ENCODE measurements at regions not wholly inside any gene's neighbourhood (a gene's known extent, or its start where the extent isn't known, plus 50 kb on each side); places are given as distances from the start of the nearest gene placed in this dataset.

DNA sequence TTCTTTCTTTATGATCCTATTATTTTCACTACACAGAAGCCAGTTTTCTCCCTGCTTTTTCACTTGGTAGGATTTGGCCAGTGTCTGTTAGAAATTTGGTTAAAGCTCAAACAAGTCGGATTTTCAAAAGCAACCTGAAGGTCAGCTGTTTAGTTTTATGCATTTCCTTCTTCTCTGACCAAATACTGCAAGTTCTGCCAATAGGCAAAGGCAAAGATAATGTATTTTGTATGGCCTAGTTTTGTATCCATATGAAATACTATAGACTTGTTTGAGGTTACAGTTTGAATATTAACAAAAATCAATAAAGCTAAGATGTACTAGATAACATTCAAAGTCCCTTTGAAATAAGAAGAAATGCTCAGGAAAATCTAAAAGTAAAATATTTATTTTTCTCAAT lies 439.4 kb downstream of the TRIML1 start:
- DNase-seq (ENCODE audit: low read depth in 2 of 2): no peak
- Histone ChIP-seq H3K9me3 (ENCODE audit: control insufficient read depth, insufficient read depth, low read depth, low read length) (no peaks in the 10 kb centered on the region), H3K9ac (ENCODE audit: insufficient read depth, low read length) (no peak overlapping the region), H4K20me1 (ENCODE audit: control insufficient read depth, extremely low read depth, insufficient read depth, low read length) (no peaks in the 10 kb centered on the region), H3K27ac (ENCODE audit: insufficient read depth, low read length) (no peak overlapping the region), H3K79me2 (ENCODE audit: control insufficient read depth, insufficient read depth, low read length) (no peaks in the 10 kb centered on the region), H3K4me3 (replicated peaks in 1 of 4; ENCODE audit: control extremely low read depth in 1 of 4, insufficient read depth in 1 of 4, low read depth in 3 of 4, low read length in 4 of 4) (no peak overlapping the region), H2AFZ (ENCODE audit: low read length) (no peak overlapping the region), H3K4me2 (ENCODE audit: extremely low read depth, insufficient read depth, low read length) (no peak overlapping the region), H3K27me3 (ENCODE audit: control insufficient read depth, insufficient read depth, low read length) (no peaks in the 10 kb centered on the region), H3K4me1 (ENCODE audit: control insufficient read depth, extremely low read depth, insufficient read depth, low read length) (no peaks in the 10 kb centered on the region), H3K36me3 (ENCODE audit: control insufficient read depth, insufficient read depth, low read length) (no peaks in the 10 kb centered on the region)
- TF ChIP-seq, protein P1, sequence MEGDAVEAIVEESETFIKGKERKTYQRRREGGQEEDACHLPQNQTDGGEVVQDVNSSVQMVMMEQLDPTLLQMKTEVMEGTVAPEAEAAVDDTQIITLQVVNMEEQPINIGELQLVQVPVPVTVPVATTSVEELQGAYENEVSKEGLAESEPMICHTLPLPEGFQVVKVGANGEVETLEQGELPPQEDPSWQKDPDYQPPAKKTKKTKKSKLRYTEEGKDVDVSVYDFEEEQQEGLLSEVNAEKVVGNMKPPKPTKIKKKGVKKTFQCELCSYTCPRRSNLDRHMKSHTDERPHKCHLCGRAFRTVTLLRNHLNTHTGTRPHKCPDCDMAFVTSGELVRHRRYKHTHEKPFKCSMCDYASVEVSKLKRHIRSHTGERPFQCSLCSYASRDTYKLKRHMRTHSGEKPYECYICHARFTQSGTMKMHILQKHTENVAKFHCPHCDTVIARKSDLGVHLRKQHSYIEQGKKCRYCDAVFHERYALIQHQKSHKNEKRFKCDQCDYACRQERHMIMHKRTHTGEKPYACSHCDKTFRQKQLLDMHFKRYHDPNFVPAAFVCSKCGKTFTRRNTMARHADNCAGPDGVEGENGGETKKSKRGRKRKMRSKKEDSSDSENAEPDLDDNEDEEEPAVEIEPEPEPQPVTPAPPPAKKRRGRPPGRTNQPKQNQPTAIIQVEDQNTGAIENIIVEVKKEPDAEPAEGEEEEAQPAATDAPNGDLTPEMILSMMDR (conservative IDR thresholded peaks at IDR 0.05 in 1 of 2, IDR thresholded peaks at IDR 0.05 in 1 of 2; ENCODE audit: low read depth in 1 of 2, low read length in 2 of 2): no peak
- no peak for TF ChIP-seq EZH2 (IDR thresholded peaks at IDR 0.05; ENCODE audit: low read length, missing control alignments)

DNA sequence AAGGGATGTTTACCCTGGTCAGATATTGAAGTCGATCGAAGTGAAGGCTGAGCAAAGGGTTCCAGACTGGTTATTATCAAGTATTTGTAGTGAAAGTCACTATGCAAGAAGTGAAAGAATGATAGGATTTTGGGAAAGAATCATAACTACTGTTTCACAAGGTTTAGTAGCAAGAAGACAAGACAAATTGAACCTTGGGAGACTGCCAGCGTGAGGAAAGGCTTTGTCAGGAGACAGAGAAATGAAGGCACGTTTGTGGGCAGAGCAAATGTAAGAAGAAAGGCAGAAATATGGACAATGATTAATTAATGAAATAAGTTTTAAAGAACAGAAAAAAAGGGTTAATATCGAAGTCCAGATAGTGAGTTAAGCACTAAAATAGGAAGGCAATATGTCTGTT lies 456.8 kb downstream of the TRIML1 start:
- H2AFZ ChIP-seq (ENCODE audit: low read length): no peak overlapping the region
- no peaks in the 10 kb centered on the region for H4K20me1 ChIP-seq (ENCODE audit: control insufficient read depth, extremely low read depth, insufficient read depth, low read length)
- TF ChIP-seq, protein P1 (conservative IDR thresholded peaks at IDR 0.05 in 1 of 2, IDR thresholded peaks at IDR 0.05 in 1 of 2; ENCODE audit: low read depth in 1 of 2, low read length in 2 of 2): no peak
- TF ChIP-seq EZH2 (IDR thresholded peaks at IDR 0.05; ENCODE audit: low read length, missing control alignments): no peak
- DNase-seq (ENCODE audit: low read depth in 2 of 2): peak in 1 of 2 donors; percentile 1
- H3K4me1 ChIP-seq (ENCODE audit: control insufficient read depth, extremely low read depth, insufficient read depth, low read length): no peaks in the 10 kb centered on the region
- H3K79me2 ChIP-seq (ENCODE audit: control insufficient read depth, insufficient read depth, low read length): no peaks in the 10 kb centered on the region
- H3K36me3 ChIP-seq (ENCODE audit: control insufficient read depth, insufficient read depth, low read length): no peaks in the 10 kb centered on the region
- H3K4me3 ChIP-seq (replicated peaks in 1 of 4; ENCODE audit: control extremely low read depth in 1 of 4, insufficient read depth in 1 of 4, low read depth in 3 of 4, low read length in 4 of 4): no peak overlapping the region
- no peak overlapping the region for H3K4me2 ChIP-seq (ENCODE audit: extremely low read depth, insufficient read depth, low read length)
- no peaks in the 10 kb centered on the region for H3K27me3 ChIP-seq (ENCODE audit: control insufficient read depth, insufficient read depth, low read length)
- H3K9ac ChIP-seq (ENCODE audit: insufficient read depth, low read length): no peak overlapping the region
- H3K9me3 ChIP-seq (ENCODE audit: control insufficient read depth, insufficient read depth, low read depth, low read length): no peaks in the 10 kb centered on the region
- H3K27ac ChIP-seq (ENCODE audit: insufficient read depth, low read length): no peak overlapping the region

DNA sequence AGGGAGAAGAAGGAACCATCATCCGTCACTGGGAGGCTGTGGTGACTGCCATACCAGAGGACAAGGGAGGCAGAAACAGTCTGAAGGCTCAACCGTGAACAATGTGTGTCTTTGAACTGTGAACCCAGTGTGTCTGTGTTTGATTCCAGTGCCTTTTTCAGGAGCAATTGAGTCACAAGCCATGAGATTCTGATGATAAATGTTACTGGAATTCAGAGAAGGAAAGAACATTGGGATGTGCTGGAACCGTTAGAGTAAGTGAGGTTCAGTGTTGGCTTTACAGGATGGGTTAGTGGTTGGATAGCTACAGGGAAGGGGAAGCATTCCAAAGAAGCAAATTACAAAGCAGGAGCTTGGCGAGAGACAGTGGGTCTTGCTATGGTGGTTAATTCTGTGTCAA lies 464.4 kb downstream of the TRIML1 start:
- Histone ChIP-seq H3K27me3 (ENCODE audit: control insufficient read depth, insufficient read depth, low read length) (no peaks in the 10 kb centered on the region), H4K20me1 (ENCODE audit: control insufficient read depth, extremely low read depth, insufficient read depth, low read length) (no peaks in the 10 kb centered on the region), H3K79me2 (ENCODE audit: control insufficient read depth, insufficient read depth, low read length) (no peaks in the 10 kb centered on the region), H3K9me3 (ENCODE audit: control insufficient read depth, insufficient read depth, low read depth, low read length) (no peaks in the 10 kb centered on the region), H3K4me1 (ENCODE audit: control insufficient read depth, extremely low read depth, insufficient read depth, low read length) (no peaks in the 10 kb centered on the region), H3K9ac (ENCODE audit: insufficient read depth, low read length) (no peak overlapping the region), H3K27ac (ENCODE audit: insufficient read depth, low read length) (no peak overlapping the region), H3K4me3 (replicated peaks in 1 of 4; ENCODE audit: control extremely low read depth in 1 of 4, insufficient read depth in 1 of 4, low read depth in 3 of 4, low read length in 4 of 4) (no peak overlapping the region), H2AFZ (ENCODE audit: low read length) (no peak overlapping the region), H3K4me2 (ENCODE audit: extremely low read depth, insufficient read depth, low read length) (no peak overlapping the region), H3K36me3 (ENCODE audit: control insufficient read depth, insufficient read depth, low read length) (no peaks in the 10 kb centered on the region)
- no peak for DNase-seq (ENCODE audit: low read depth in 2 of 2)
- TF ChIP-seq EZH2 (IDR thresholded peaks at IDR 0.05; ENCODE audit: low read length, missing control alignments): no peak
- TF ChIP-seq, protein P1 (conservative IDR thresholded peaks at IDR 0.05 in 1 of 2, IDR thresholded peaks at IDR 0.05 in 1 of 2; ENCODE audit: low read depth in 1 of 2, low read length in 2 of 2): no peak

Measured in fibroblast of lung (primary cell).